Posterior cingulate gyrus (tissue), 11 donors: ENCODE measurements at regions not wholly inside any gene's neighbourhood (a gene's known extent, or its start where the extent isn't known, plus 50 kb on each side); places are given as distances from the start of the nearest gene placed in this dataset.
A peak's percentile ranks its signal among the peaks of the same experiment; 100 is the strongest.

Experiments used
- DNase-seq, 10 donors: peaks; one replicate each; pipeline versions ENCODE4 v3.0.0 to v3.0.0-alpha.2; 2020 to 2021; ENCODE audit warnings: mixed read lengths in 3 of 10
- intact Hi-C: fragments of 100-400 bp; cut with DNase I; formaldehyde crosslinking; loops from one replicate; pipeline ENCODE4 v1.15.1; 2023

GRCh38 chr18:79608069-79608468 is 71.5 kb upstream of the CTDP1 start:
- intact Hi-C loops, result no loop called here
- DNase-seq, result peak in 2 of 10 donors; percentile 21 to 39

- peak in 4 of 10 donors; percentile 6 to 86 (median 74) for DNase-seq
- intact Hi-C loops, result no loop called here
Observed at GRCh38 chr18:79608535-79608934, 71.1 kb upstream of the CTDP1 start.

- peak in 3 of 10 donors; percentile 4 to 67 (median 51) for DNase-seq
- intact Hi-C loops, result no loop called here
Observed at GRCh38 chr18:79608999-79609461, 70.6 kb upstream of the CTDP1 start.

- peak in 3 of 10 donors; percentile 63 to 82 (median 65) for DNase-seq
- intact Hi-C loops, result no loop called here
Observed at GRCh38 chr18:79609841-79610281, 69.7 kb upstream of the CTDP1 start.

- intact Hi-C loops, result no loop called here
- DNase-seq, result peak in 3 of 10 donors; percentile 3 to 77 (median 62)
Observed at GRCh38 chr18:79610461-79611039, 69.1 kb upstream of the CTDP1 start.

GRCh38 chr18:79611040-79611681 is 68.4 kb upstream of the CTDP1 start:
- DNase-seq, result peak in 2 of 10 donors; percentile 37 to 64
- intact Hi-C loops, result no loop called here

- intact Hi-C loops, result no loop called here
- peak in 2 of 10 donors; percentile 28 to 61 for DNase-seq
Observed at GRCh38 chr18:79612291-79613108, 67.1 kb upstream of the CTDP1 start.

GRCh38 chr18:79613186-79613931 is 66.2 kb upstream of the CTDP1 start:
- intact Hi-C loops, result no loop called here
- peak in 2 of 10 donors; percentile 57 to 61 for DNase-seq

- DNase-seq, result peak in 3 of 10 donors; percentile 62 to 81 (median 63)
- intact Hi-C loops, result no loop called here
Observed at GRCh38 chr18:79614211-79614955, 65.2 kb upstream of the CTDP1 start.

GRCh38 chr18:79615091-79615490 is 64.5 kb upstream of the CTDP1 start:
- peak in 2 of 10 donors; percentile 57 to 58 for DNase-seq
- intact Hi-C loops, result no loop called here

- intact Hi-C loops, result no loop called here
- peak in 1 of 10 donors; percentile 15 for DNase-seq
Observed at GRCh38 chr18:79615586-79615985, 64.0 kb upstream of the CTDP1 start.

- peak in 3 of 10 donors; percentile 47 to 77 (median 76) for DNase-seq
- intact Hi-C loops, result no loop called here
Observed at GRCh38 chr18:79616651-79617510, 62.7 kb upstream of the CTDP1 start.

- peak in 3 of 10 donors; percentile 65 to 86 (median 80) for DNase-seq
- intact Hi-C loops, result no loop called here
Observed at GRCh38 chr18:79617511-79618500, 61.8 kb upstream of the CTDP1 start.

- DNase-seq, result peak in 3 of 10 donors; percentile 40 to 59 (median 59)
- intact Hi-C loops, result no loop called here
Observed at GRCh38 chr18:79620576-79621165, 58.9 kb upstream of the CTDP1 start.

GRCh38 chr18:79621501-79621900 is 58.1 kb upstream of the CTDP1 start:
- peak in 3 of 10 donors; percentile 24 to 65 (median 47) for DNase-seq
- intact Hi-C loops, result no loop called here

GRCh38 chr18:79622004-79622403 is 57.6 kb upstream of the CTDP1 start:
- DNase-seq, result peak in 2 of 10 donors; percentile 1 to 24
- intact Hi-C loops, result no loop called here
